B cell (primary cell): ENCODE measurements at regions not wholly inside any gene's neighbourhood (a gene's known extent, or its start where the extent isn't known, plus 50 kb on each side); places are given as distances from the start of the nearest gene placed in this dataset.

Experiments
- ATAC-seq: fragments of 200-7000 bp; cut with Tn5 transposase; one replicate; pipeline ENCODE4 v1.10.0; 2021; ENCODE audit warnings: low read depth, mild to moderate bottlenecking, moderate number of reproducible peaks, moderate library complexity
- CTCF ChIA-PET: fragments of 350-600 bp; sonication (Branson Sonifier 250); formaldehyde crosslinking; loops from one replicate; lab custom pipeline; 2021; ENCODE audit warnings: antibody characterized with exemption, inconsistent platforms; lab: Charles Lee
- POLR2A ChIA-PET: fragments of 350-600 bp; sonication (Branson Sonifier 250); formaldehyde crosslinking; loops from one replicate; lab custom pipeline; 2021; ENCODE audit warnings: antibody characterized with exemption; lab: Charles Lee
- DNase-seq: peaks from one replicate; pipeline ENCODE4 v3.0.0; 2013
- H2AFZ ChIP-seq: 2 replicates; pipeline ENCODE4 v1.6.1; 2012; ENCODE audit warnings: mild to moderate bottlenecking, low read depth, low read length; ENCODE audit not compliant: insufficient read depth, poor library complexity, severe bottlenecking
- H3K27ac ChIP-seq, 2 donors: 1 replicate in 1 of 2; 2 replicates in 1 of 2; pipeline ENCODE4 v1.5.1; 2012 to 2013; ENCODE audit warnings: low read length in 2 of 2, mild to moderate bottlenecking in 2 of 2, moderate library complexity in 1 of 2
- H3K27me3 ChIP-seq, 4 experiments: fragments of 200-600 bp in 1 of 4; sonication (generic) in 1 of 4; replicated peaks in 1 of 4; 1 replicate in 2 of 4; 2 replicates in 2 of 4; pipeline versions ENCODE4 v1.6.1 to v1.7.0; 2013 to 2016; ENCODE audit warnings: low read length in 3 of 4, mild to moderate bottlenecking in 2 of 4, mixed read lengths in 1 of 4, moderate library complexity in 1 of 4; ENCODE audit not compliant: insufficient read depth in 4 of 4, control insufficient read depth in 3 of 4; ENCODE audit errors: control extremely low read depth in 1 of 4
- H3K36me3 ChIP-seq, 2 experiments: replicated peaks in 1 of 2; 1 replicate in 1 of 2; 2 replicates in 1 of 2; pipeline versions ENCODE4 v1.6.1 to v1.7.1; 2013; ENCODE audit warnings: low read length in 1 of 2; ENCODE audit not compliant: insufficient read depth in 2 of 2, control insufficient read depth in 1 of 2; ENCODE audit errors: control extremely low read depth in 1 of 2, extremely low read depth in 1 of 2
- H3K4me1 ChIP-seq, 2 donors: fragments of 200-600 bp in 1 of 2; sonication (generic) in 1 of 2; 1 replicate in 1 of 2; 2 replicates in 1 of 2; pipeline versions ENCODE4 v1.5.1 to v1.6.1; 2013 to 2017; ENCODE audit warnings: low read length in 2 of 2; ENCODE audit not compliant: control insufficient read depth in 2 of 2, insufficient read depth in 2 of 2
- H3K4me2 ChIP-seq: replicated peaks from 2 replicates; pipeline ENCODE3; 2012; ENCODE audit warnings: mild to moderate bottlenecking, low read depth, low read length; ENCODE audit not compliant: poor library complexity, severe bottlenecking
- H3K4me3 ChIP-seq, 5 experiments: fragments of 200-600 bp in 1 of 5; sonication (generic) in 1 of 5; 1 replicate in 3 of 5; 2 replicates in 2 of 5; pipeline versions ENCODE4 v1.5.1 to v1.7.0; 2011 to 2016; ENCODE audit warnings: low read length in 4 of 5, mild to moderate bottlenecking in 4 of 5, low read depth in 2 of 5, control low read depth in 1 of 5, moderate library complexity in 1 of 5; ENCODE audit not compliant: insufficient read depth in 1 of 5; ENCODE audit errors: control extremely low read depth in 1 of 5, extremely low read depth in 1 of 5
- H3K79me2 ChIP-seq: fragments of 200-600 bp; sonication (generic); one replicate; pipeline ENCODE4 v1.6.0; 2016; ENCODE audit warnings: low read length; ENCODE audit not compliant: control insufficient read depth, insufficient read depth
- H3K9ac ChIP-seq: fragments of 200-600 bp; sonication (generic); 2 replicates; pipeline ENCODE4 v1.6.1; 2017; ENCODE audit warnings: mild to moderate bottlenecking, low read length, moderate library complexity
- H3K9me3 ChIP-seq, 3 donors: one replicate each; pipeline versions ENCODE4 v1.6.1 to v1.7.1; 2013; ENCODE audit warnings: low read length in 2 of 3; ENCODE audit not compliant: control insufficient read depth in 2 of 3, insufficient read depth in 1 of 3; ENCODE audit errors: control extremely low read depth in 1 of 3
- H4K20me1 ChIP-seq: 2 replicates; pipeline ENCODE4 v1.6.0; 2012; ENCODE audit warnings: mild to moderate bottlenecking, low read length; ENCODE audit not compliant: insufficient read depth, control insufficient read depth, poor library complexity, severe bottlenecking
- H3K27ac Mint-ChIP-seq: one replicate; pipeline ENCODE4 v1.8.0; 2021; ENCODE audit warnings: mixed read lengths
- H3K27me3 Mint-ChIP-seq: one replicate; pipeline ENCODE4 v1.8.0; 2021; ENCODE audit warnings: mixed read lengths
- H3K4me1 Mint-ChIP-seq: one replicate; pipeline ENCODE4 v1.8.0; 2021; ENCODE audit warnings: mixed read lengths
- H3K4me3 Mint-ChIP-seq: one replicate; pipeline ENCODE4 v1.8.0; 2021; ENCODE audit warnings: mixed read lengths
- H3K9me3 Mint-ChIP-seq: one replicate; pipeline ENCODE4 v1.8.0; 2022; ENCODE audit warnings: mixed read lengths; ENCODE audit not compliant: insufficient read depth
- EZH2 ChIP-seq: IDR thresholded peaks from 2 replicates; pipeline ENCODE4 v1.6.1; 2012; ENCODE audit warnings: borderline replicate concordance, low read depth, mild to moderate bottlenecking, moderate library complexity, low read length; ENCODE audit not compliant: insufficient read depth, poor library complexity, severe bottlenecking
- WGBS: methylation state at CpG from one replicate; pipeline ENCODE4 v1.1.5; 2013; ENCODE audit warnings: missing lambda C conversion rate; ENCODE audit not compliant: insufficient coverage; 5-methylcytosine and 5-hydroxymethylcytosine counted together
- intact Hi-C: fragments of 100-400 bp; cut with micrococcal nuclease; formaldehyde crosslinking; loops from one replicate; pipeline ENCODE4 v1.10.0; 2022
- TF ChIP-seq, protein P1 (sequence below): fragments of 200-600 bp; IDR thresholded peaks from one replicate; pipeline ENCODE4 v1.8.0; 2022; ENCODE audit warnings: antibody characterized with exemption, mild to moderate bottlenecking

DNA sequence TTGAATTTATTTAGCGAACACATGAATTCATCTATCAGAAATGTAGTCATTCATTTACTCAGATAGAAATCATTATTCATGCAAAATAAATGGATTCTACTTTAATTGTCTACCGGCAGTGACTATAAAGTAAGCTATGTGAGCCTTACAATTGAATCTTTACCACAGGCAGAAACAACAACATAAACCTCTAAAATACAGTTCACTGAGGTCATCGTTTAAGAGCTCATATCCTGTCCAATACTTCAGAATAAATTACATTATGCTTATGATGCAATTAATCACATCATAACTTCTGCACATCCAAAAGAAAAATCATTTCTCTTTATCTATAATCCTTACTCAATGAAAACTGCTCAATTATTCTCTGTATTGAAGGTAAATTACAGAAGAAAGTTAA, 244.7 kb downstream of the HNMT start:
- intact Hi-C loops: no loop called here

GRCh38 chr2:138210487-138210886, 246.2 kb downstream of the HNMT start:
- ATAC-seq (no peak), DNase-seq (no peak)
- no peaks in the 10 kb centered on the region for H3K9me3 Mint-ChIP-seq
- Histone ChIP-seq H3K9ac (no peak overlapping the region), H2AFZ (no peak overlapping the region), H3K4me2 (no peak overlapping the region), H3K27me3 (no peaks in the 10 kb centered on the region), H4K20me1 (no peaks in the 10 kb centered on the region), H3K4me3 (no peak overlapping the region), H3K9me3 (no peaks in the 10 kb centered on the region), H3K79me2 (no peaks in the 10 kb centered on the region), H3K36me3 (no peaks in the 10 kb centered on the region), H3K4me1 (no peaks in the 10 kb centered on the region), H3K27ac (no peak overlapping the region)
- ChIA-PET CTCF (no interaction called here), POLR2A (no interaction called here)
- H3K27ac Mint-ChIP-seq: no peak overlapping the region
- no peak for TF ChIP-seq EZH2
- TF ChIP-seq, protein P1, sequence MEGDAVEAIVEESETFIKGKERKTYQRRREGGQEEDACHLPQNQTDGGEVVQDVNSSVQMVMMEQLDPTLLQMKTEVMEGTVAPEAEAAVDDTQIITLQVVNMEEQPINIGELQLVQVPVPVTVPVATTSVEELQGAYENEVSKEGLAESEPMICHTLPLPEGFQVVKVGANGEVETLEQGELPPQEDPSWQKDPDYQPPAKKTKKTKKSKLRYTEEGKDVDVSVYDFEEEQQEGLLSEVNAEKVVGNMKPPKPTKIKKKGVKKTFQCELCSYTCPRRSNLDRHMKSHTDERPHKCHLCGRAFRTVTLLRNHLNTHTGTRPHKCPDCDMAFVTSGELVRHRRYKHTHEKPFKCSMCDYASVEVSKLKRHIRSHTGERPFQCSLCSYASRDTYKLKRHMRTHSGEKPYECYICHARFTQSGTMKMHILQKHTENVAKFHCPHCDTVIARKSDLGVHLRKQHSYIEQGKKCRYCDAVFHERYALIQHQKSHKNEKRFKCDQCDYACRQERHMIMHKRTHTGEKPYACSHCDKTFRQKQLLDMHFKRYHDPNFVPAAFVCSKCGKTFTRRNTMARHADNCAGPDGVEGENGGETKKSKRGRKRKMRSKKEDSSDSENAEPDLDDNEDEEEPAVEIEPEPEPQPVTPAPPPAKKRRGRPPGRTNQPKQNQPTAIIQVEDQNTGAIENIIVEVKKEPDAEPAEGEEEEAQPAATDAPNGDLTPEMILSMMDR: no peak
- no CpG with 5 or more reads among the region's 2 CpGs for WGBS
- no peaks in the 10 kb centered on the region for H3K4me1 Mint-ChIP-seq
- no peak overlapping the region for H3K4me3 Mint-ChIP-seq
- intact Hi-C loops: no loop called here
- H3K27me3 Mint-ChIP-seq: no peaks in the 10 kb centered on the region

More for the DNA sequence above, 244.7 kb downstream of the HNMT start:
- no peak overlapping the region for H3K4me3 ChIP-seq
- no peaks in the 10 kb centered on the region for H3K27me3 ChIP-seq
- ChIA-PET CTCF (interaction anchor here (1.3 kb wide), 1 partner anchor 618 kb away, joined by 3 read pairs; no protein-coding TSS in a partner anchor), POLR2A (no interaction called here)
- no peaks in the 10 kb centered on the region for H3K9me3 ChIP-seq
- H3K4me1 ChIP-seq: no peaks in the 10 kb centered on the region
- peaks cover 4% of the 10 kb centered on the region for H3K9me3 Mint-ChIP-seq
- no peak overlapping the region for H3K4me3 Mint-ChIP-seq
- H3K27me3 Mint-ChIP-seq: no peaks in the 10 kb centered on the region
- no peak overlapping the region for H3K4me2 ChIP-seq
- H3K9ac ChIP-seq: no peak overlapping the region
- no peak overlapping the region for H3K27ac ChIP-seq
- H3K36me3 ChIP-seq: no peaks in the 10 kb centered on the region
- H3K4me1 Mint-ChIP-seq: no peaks in the 10 kb centered on the region
- DNase-seq (no peak), ATAC-seq (no peak)
- no peak overlapping the region for H2AFZ ChIP-seq
- whole genome bisulfite sequencing: 86% methylated on average over 1 of the region's 3 CpGs
- H4K20me1 ChIP-seq: no peaks in the 10 kb centered on the region
- no peak overlapping the region for H3K27ac Mint-ChIP-seq
- no peaks in the 10 kb centered on the region for H3K79me2 ChIP-seq
- TF ChIP-seq, protein P1: no peak
- no peak for TF ChIP-seq EZH2
